ENCODE measurements at regions not wholly inside any gene's neighbourhood (a gene's known extent, or its start where the extent isn't known, plus 50 kb on each side); places are given as distances from the start of the nearest gene placed in this dataset.

GRCh38 chr2:157107460-157107859 is 150.0 kb upstream of the GALNT5 start:
- TF ChIP-seq CTCF (IDR thresholded peaks at IDR 0.05): no peak
- no peak for TF ChIP-seq POLR2A (IDR thresholded peaks at IDR 0.05)

Measured in uterus (tissue), 2 donors.